ENCODE measurements at regions not wholly inside any gene's neighbourhood (a gene's known extent, or its start where the extent isn't known, plus 50 kb on each side); places are given as distances from the start of the nearest gene placed in this dataset.
"Not testable (repeated sequence)": the region's sequence is repeated elsewhere in the genome, so short reads cannot be mapped to it uniquely, and the experiment has no call there.

DNA sequence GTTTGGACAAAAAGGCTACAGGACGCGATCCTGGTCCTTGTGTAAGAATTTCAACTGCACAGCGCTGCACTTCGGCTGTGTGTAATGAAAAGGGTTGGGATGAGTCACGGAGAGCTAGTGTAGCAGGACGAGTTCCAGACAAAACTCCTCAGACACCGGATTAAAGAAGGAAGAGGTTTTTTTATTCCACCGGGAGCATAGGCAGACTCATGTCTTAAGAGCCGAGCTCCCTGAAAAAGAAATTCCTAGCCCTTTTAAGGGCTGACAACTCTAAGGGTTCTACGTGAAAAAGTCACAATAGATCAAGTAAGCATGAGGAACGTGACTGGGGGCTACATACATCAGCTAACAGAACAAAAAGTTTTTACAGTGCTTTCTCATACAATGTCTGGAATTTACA lies 54.8 kb upstream of the FAM90A1 start:
- not testable (repeated sequence) for DNase-seq

DNA sequence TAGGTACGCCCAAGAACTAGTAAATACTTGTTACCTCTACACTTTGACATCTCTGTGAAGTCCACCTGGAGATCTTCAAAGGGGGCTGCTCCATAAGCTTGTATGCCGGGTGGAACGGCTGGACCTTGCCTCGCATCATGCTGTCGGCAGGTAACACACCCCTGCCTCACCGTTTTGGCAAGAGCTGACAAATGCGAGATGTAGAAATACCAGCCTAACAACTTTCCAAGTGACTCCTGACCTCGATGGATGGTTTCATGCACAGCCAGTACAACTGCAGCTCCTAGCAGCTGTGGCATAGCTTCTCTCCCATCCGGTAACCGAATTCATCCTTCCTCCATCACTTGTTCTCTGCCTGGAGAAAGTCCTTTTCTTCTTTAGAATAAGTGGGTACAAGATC lies 58.3 kb upstream of the FAM90A1 start:
- not testable (repeated sequence) for DNase-seq

DNA sequence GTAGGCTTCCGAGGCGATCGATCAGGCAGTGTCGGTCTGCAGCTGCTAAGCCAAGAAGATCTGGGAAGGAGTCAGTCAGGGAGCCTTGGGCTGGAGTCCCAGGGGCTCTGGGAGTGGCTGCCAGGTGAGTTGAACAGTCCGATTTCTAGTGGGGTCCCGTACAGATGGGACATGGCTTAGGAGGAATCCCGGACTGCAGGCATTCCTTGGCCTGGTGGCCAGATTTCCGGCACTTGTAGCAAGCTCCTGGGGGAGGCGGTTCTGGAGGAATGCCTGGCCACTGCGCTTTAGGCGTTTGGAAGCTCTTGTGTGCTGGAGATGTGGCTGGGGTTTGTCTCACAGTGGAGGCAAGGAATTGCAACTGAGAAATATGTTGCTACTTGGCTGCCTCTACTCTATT lies 64.3 kb upstream of the FAM90A1 start:
- DNase-seq = not testable (repeated sequence)

DNA sequence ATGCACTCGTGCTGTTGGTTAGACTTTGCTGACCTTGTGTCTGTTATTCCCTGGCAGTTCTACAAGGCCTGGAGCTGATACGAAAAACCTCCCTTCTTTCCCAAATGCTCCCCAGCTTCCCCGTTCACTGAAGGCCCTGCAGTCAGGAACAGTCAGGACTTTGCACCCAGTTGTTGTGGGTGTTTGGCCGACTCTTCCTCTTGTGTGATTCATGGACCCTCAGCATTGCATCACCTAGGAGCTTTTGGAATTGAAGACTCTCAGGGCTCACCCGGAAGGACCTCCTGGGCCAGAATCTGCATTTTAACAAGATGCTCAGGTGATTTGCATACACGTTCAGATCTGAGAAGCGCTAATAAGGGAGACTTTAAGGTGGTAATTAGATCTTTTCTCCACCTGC lies 67.2 kb upstream of the FAM90A1 start:
- not testable (repeated sequence) for DNase-seq

DNA sequence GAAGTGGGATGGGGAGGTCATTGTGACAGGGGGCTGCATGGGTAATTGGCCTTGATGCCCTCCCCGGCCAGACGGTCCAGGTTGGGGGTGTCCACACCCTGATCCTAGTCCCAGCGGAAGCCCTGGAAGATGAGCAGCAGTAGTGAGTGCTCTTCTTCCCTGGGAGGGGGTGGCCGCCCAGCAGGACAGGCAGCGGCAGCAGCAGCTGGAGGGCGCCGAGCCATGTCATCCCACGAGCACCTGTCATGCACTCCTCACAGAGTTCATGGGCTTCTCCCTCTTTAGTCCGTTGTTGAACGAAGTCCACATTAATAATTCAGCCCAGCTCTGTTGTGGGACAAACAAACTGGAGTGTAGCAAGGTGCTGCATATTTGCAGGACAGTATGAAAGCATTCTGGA lies 81.2 kb upstream of the FAM90A1 start:
- DNase-seq = not testable (repeated sequence)

DNA sequence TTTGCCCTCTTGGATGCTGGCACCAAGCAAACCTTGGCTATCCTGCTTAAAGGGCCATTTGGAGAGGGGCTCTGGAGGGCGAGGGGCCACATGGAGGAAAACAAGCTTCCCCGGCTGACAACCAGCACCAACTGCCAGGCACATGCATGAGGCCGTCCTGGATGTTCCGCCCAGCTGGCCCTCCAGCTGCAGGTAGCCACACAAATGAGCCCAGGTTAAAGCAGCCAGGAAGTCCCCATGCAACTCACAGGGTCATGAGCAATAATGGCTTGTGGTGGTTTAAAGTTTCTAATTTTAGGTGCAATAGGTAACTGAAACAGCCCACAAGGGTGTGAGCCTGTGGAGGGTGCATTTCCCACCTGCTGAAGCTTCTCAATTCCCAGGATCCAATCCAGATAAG lies 88.6 kb upstream of the FAM90A1 start:
- not testable (repeated sequence) for DNase-seq

DNA sequence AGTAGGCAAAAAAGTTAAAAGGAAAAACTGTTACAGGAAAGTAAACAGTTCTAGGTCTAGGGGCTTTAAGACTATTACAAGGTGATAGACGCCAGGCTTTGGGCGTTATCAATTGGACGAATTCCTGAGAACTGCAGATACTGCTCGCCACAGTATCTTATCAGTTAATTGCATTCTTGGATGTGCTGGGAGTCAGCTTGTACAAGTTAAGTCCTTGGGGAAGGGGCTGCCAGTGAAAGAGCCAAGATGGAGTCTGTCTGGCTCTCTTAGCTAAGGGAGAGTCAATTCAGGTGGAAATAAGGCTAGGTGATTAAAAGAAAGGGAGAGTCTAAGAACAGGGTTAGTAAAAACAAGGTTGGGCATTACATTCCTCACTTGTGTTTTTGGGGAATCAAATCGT lies 90.3 kb upstream of the FAM90A1 start:
- not testable (repeated sequence) for DNase-seq

DNA sequence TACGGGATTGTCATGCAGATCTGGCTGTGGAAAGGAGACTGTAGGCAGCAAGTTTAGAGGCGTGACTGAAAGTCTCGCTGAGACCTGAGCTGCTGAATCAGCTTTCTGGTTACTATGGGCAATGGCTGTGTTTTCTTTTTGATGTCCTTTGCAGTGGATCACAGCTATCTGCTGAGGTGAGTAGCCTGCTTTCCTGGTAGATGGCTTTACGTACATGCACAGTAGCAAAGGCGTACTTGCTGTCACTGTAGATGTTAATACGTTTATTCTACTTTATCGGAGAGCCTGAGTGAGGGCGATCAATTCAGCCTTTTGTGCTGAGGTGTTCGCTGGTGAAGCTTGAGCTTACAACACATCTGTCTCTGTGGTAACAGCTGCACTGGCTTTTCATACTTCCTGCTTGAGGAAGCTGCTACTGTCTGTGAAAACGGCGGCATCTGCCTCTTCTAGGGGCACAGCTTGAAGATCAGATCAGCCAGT lies 92.9 kb upstream of the FAM90A1 start:
- DNase-seq = not testable (repeated sequence)

DNA sequence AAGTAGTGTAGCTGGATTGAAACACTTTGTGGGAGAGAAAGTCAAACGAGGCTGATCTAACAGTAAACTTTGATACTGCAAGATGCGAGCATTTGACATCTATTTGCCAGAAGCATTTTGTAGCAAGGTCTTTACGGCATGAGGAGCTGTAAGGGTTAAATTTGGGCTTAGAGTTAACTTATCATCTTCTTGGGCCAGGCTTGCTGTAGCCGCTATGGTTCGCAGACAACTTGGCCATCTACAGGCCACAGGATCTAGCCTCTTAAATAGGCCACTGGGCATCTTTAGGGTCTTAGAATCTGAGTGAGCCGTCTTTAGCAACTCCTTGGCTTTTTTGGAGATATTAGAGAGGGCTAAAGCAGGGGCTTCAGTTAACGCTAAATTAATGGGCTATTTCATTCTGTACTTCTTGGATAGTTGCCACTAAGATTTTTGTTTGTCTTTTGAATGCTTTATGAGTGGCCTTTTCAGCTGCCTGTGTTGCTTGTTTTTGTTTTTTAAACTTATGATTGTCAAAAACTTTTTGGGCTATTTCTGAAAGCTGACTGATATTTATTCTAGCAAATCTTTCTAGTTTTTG lies 93.5 kb upstream of the FAM90A1 start:
- not testable (repeated sequence) for DNase-seq

DNA sequence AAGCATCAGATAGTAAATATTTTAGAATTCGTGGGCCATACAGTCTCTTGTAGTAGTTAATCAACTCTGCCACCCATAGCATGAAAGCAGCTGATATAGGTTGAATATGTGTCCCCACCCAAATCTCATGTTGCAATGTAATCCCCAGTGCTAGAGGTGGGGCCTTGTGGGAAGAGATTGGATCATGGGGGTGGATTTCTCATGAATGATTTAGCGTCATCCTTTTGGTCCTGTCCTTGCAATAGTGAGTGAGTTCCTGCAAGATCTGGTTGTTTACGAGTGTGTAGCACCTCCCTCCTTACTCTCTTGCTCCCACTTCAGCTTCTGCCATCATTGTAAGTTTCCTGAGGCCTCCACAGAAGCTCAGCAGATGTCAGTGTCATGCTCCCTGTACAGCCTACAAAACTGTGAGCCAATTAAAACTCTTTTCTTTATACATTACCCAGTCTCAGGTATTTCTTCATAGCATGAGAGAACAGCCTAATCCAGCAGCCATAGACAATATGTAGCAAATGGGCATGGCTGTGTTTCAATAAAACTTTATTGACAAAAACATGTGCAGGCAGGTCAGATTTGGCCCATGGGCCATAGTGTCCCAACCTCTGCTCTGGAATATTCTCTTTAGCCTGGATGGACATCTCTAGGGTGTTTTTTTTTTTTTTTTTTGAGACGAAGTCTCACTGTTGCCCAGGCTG lies 97.9 kb upstream of the FAM90A1 start:
- not testable (repeated sequence) for DNase-seq

DNA sequence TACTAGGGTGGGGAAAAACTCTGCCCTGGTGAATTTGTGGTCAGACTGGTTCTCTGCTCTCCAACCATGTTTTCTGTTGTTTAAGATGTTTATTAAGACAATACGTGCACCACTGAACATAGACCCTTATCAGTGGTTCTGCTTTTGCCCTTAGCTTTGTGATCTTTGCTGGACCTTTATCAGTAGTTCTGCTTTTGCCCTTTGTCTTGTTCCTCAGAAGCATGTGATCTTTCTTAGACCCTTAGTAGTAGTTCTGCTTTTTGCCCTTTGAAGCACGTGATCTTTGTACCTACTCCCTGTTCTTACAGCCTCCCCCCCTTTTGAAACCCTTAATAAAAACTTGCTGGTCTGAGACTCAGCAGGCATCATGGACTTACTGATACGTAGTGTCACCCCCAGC lies 101.4 kb upstream of the FAM90A1 start:
- DNase-seq = not testable (repeated sequence)

DNA sequence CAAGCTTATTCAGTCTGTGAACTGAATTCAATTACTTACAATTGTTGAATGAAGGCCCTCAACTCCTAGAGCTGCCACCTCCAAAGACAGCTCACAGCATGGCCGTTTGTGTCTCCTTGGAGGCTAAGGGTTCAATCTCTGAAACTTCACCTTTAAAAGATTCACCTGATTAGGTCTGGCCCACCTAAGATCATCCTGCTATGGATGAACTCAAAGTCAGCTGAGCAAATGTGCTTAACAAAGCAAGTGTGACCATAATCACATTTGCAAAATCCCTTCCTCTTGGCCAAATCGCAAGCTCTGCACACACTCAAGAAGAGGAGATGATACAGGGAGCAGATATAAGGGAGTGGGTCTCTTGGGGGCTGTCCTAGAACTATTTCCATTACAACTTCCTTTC lies 105.0 kb upstream of the FAM90A1 start:
- not testable (repeated sequence) for DNase-seq

DNA sequence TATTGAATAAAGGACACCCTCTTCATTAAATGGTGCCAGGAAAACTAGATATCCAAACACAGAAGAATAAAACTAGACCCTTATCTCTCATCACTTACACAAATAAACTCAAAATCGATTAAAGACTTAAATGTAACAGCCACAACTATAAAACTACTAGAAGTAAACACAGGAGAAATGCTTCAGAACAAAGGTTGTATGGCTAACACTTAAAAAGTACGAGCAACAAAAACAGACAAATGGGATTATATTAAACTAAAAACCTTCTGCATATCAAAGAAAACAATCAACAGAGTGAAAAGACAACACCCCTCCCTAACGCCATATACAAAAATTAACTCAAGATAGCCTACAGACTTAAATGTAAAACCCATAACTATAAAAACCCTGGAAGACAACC lies 104.7 kb upstream of the CLEC6A start:
- not testable (repeated sequence) for DNase-seq

DNA sequence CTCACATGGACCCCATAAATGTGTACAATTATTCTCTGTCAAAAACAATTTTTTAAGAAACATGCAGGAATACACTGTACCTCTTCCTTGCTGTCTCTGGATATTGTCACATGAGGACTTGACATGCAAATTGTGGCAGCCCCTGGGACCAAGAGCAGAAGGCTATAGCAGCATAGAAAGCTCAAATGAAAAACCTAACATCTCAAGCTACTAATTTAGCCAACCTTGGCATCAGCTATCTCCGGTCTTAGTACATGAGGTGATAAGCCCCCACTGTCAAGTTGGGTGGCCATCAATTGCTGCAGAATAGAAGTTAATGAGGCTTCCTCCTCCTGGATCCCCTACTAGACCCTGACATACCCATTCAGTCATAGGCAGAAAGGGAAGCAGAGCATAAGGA lies 101.0 kb upstream of the CLEC6A start:
- not testable (repeated sequence) for DNase-seq

DNA sequence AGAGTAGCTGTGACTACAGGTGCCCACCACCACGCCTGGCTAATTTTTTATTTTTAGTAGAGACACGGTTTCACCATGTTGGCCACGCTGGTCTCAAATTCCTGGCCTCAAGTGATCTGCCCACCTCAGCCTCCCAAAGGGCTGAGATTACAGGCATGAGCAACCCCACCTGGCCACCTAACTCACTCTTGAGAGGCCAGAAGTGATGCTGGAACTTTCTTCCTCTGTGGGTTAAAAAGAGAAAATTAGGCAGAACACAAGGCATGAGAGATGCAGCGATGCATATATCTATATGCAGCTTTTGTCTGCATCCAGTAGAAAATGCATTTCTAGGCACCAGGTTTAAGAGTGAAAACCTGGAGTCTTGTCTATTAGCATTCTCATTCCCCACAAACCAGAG lies 100.2 kb upstream of the CLEC6A start:
- DNase-seq = not testable (repeated sequence)

DNA sequence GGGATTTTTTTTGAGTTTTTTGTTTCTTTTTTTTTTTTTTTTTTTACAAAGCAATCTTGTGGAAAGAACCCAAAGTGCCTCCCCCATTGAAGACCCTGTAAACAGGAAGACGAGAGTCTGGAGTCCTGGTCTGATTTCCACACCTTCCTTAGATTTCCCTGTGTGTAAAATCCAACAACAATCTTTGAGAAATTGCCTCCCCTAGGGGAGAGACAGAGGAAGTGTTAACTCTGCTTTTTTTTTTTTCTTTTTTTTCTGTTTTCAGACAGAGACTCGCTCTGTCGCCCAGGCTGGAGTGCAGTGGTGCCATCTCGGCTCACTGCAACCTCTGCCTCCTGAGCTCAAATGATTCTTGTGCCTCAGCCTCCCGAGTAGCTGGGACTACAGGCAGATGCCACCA lies 82.0 kb upstream of the CLEC6A start:
- not testable (repeated sequence) for DNase-seq

DNA sequence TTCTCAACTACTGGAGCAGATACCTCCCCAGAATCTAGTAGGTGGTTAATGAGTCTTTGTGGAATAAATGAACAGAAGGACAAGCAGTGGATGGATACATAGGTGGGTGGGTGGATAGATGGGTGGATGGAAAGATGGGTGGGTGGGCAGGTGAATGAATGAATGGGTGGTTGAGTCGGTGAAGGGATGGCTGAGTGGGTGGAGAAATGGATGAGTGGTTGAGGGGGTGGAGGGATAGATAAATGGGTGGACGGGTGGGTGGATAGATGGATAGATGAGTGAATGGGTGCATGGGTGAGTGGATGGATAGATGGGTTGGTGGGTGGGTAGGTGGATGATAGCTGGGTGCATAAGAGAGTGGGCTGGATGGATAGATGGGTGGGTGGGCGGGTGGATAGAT lies 80.6 kb upstream of the CLEC6A start:
- not testable (repeated sequence) for DNase-seq

DNA sequence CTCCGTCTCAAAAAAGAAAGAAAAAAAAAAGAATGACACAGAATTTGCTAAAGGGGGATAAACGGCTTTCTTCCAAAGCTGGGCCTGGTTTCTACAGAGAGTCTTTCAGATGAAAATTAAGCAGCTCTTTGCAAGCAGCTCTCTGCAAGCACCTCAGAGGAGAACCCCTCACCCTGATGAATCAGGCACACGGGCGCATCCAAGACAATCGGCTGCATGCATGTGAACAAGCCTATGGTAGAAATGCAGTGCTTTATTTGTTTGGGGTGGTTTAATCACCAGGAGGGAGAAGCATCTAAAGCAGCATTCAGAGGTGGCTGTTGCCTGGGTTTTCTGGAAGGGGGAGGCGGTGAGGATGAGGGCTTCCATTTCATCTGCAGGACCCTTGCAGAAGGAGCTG lies 78.0 kb upstream of the CLEC6A start:
- not testable (repeated sequence) for DNase-seq

DNA sequence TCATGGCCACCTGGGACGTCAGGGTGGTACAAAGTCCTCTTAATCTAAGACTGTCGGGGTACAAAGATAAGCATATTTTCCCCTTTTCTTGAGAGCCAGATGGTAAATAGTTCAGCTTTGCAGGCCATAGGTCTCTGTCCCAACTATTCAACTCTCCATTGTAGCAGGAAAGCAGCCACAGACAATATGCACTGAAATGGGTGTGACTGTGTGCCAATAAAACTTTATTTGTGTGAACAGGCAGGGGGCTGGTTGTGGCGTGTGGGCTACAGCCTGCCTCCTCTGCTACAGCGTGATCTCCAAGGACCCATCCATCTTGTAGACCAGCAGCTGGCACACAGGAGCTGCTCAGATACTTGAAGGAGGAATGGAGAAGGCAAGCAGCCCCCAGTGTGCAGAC lies 73.2 kb upstream of the CLEC6A start:
- not testable (repeated sequence) for DNase-seq

DNA sequence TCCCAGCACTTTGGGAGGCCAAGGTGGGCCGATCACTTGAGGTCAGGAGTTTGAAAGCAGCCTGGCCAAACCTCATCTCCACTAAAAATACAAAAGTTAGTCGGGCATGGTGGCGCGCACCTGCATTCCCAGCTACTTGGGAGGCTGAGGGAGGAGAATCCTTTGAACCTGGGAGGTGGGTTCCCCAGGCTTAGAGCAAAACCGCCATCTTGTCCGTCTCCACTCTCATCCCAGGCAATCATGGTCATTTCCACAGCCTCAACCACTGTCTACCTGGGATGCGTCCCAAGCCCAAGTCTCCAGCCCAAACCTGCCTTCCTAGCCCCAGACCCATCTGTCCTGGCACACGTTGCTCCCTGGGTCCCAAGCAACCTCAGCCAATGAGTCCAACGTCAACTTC lies 71.1 kb upstream of the CLEC6A start:
- DNase-seq = not testable (repeated sequence)

DNA sequence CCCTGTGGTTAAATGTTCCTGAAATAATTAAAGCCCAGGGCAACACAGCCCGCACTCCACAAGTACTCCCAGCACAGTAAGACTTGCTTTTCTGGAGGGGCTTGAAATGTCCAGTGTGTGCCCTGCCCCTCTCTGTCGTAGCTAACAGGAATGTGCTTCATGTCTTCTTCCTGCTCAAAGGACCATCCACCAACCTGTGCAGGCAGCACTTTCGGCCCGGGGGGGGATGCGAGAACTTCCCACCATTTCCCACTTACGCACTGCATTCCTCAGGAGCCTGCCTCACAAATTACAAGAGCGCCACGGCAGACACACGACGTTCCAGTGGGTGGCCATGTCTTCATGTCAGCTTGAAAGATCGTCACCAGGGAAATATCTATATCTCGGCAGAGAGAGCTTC lies 70.3 kb upstream of the CLEC6A start:
- not testable (repeated sequence) for DNase-seq

DNA sequence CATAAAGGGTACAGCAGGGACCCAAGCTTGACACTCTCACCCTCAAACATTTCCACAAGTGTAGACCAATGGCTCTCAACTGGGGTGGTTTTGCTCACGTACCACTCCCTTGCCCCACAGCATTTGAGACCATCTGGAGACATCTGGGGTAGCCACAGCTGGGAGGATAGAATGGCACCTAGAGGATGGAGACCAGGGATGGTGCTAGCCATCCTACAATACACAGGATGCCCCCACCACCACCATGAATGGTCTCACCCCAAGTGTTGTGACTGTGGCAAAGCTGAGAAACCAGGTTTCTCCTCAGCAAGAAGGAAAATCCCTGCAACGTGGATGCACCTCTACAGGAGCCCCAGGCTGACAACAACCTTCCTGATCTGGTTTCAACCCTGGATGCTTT lies 69.1 kb upstream of the CLEC6A start:
- DNase-seq = not testable (repeated sequence)

DNA sequence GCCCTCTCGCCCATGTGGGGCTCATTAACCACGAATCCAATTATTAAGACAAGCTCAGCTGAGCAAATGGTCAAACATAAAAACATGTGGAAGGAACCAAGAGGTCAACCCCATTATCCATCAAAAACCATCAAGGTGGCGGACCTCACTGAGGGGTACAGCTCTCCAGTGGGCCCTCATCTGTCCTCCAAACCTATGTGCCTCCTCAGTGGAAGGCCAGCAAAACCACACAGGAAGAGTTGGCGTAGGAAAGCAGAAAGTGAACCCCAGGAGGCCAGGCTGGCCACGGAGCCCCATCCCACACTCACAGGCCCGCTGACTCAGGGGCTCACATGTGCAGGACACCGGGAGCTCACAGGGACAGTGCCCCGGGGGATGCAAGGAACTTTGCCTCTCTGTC lies 66.5 kb upstream of the CLEC6A start:
- DNase-seq = not testable (repeated sequence)

DNA sequence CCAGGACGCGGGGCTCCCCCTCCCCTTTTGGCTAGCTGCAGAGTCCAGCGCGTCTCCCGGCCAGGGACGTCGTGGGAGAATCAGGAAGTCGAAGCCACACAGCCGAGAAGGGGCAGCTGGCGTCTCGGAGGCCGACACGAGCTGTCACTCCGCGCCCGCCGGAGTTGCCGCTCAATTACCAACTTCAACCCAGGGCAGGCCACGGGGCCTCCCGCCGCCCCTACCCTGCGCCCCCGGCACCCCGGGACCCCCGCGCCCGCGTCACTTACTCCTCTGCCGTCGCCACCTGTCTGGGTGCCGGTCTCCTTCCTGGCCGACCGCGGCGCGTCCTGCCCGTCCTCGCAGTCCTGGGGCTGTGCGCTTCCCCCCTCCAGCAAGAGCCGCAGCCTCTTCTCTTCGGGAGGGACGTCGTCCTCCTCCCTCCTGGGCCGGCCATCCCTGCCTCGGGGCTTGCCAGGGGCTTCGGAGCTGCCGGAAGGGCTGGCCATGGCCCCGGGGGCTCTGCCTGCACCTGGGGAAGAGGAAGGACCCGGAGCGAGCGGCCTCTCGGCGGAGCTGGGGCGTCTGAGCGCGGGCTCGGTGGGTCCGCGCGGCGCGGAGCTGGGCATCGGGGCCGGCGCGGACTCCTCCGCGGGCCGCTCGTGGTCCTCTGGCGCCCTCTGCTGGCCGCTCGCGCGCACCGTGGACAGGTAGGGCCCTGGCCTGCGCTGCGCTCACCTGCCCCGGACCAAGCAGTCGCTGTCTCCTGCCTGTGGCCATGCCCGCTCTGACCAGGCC lies 65.6 kb upstream of the CLEC6A start:
- DNase-seq = peak; percentile 90
